GM20000 (cell line): ENCODE measurements at regions not wholly inside any gene's neighbourhood (a gene's known extent, or its start where the extent isn't known, plus 50 kb on each side); places are given as distances from the start of the nearest gene placed in this dataset.

ENCODE experiments used
- DNase-seq: peaks from one replicate; pipeline ENCODE4 v3.0.0; 2012; ENCODE audit warnings: low spot score
- TF ChIP-seq, protein P1 (sequence below): IDR thresholded peaks from 2 replicates; pipeline ENCODE4 v1.5.1; 2012; ENCODE audit warnings: mild to moderate bottlenecking, control low read depth; ENCODE audit errors: extremely low read depth, missing control alignments

GRCh38 chr10:23869548-23869947 lies 339.4 kb upstream of the KIAA1217 start:
- TF ChIP-seq, protein P1, sequence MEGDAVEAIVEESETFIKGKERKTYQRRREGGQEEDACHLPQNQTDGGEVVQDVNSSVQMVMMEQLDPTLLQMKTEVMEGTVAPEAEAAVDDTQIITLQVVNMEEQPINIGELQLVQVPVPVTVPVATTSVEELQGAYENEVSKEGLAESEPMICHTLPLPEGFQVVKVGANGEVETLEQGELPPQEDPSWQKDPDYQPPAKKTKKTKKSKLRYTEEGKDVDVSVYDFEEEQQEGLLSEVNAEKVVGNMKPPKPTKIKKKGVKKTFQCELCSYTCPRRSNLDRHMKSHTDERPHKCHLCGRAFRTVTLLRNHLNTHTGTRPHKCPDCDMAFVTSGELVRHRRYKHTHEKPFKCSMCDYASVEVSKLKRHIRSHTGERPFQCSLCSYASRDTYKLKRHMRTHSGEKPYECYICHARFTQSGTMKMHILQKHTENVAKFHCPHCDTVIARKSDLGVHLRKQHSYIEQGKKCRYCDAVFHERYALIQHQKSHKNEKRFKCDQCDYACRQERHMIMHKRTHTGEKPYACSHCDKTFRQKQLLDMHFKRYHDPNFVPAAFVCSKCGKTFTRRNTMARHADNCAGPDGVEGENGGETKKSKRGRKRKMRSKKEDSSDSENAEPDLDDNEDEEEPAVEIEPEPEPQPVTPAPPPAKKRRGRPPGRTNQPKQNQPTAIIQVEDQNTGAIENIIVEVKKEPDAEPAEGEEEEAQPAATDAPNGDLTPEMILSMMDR = no peak

GRCh38 chr10:23869996-23870395 lies 338.9 kb upstream of the KIAA1217 start:
- TF ChIP-seq, protein P1 = no peak
- DNase-seq = no peak

More at GRCh38 chr10:23869548-23869947, 339.4 kb upstream of the KIAA1217 start:
- DNase-seq = no peak

- no peak for DNase-seq
- TF ChIP-seq, protein P1 = no peak
Measured at GRCh38 chr10:23870651-23871610, 338.0 kb upstream of the KIAA1217 start.

- DNase-seq = no peak
- TF ChIP-seq, protein P1 = no peak
Measured at GRCh38 chr10:23872290-23872689, 336.6 kb upstream of the KIAA1217 start.

- TF ChIP-seq, protein P1 = no peak
- no peak for DNase-seq
Measured at GRCh38 chr10:23877791-23878320, 331.1 kb upstream of the KIAA1217 start.

DNA sequence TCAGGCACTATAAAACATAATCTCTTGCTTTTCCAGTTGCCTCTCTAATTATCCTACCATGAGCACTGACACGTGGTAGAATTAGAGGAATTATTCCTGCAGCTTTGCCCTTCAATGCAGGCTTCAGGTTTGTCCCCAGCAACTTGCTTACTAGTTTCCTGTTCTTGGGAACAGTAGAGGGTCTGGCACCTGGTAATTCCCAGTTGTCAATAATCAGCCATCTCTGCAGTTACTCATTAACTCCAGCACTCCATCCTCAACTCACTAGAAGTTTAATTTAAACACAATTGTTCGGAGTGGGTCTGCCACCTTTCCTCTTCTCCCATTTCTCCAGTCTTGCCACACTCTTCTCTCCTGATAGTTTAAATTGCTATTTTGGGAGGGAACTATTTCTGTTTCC lies 324.3 kb upstream of the KIAA1217 start:
- DNase-seq = no peak
- TF ChIP-seq, protein P1 = no peak

GRCh38 chr10:23885853-23886252 lies 323.1 kb upstream of the KIAA1217 start:
- no peak for DNase-seq
- TF ChIP-seq, protein P1 = no peak
